Astrocyte of the spinal cord (primary cell): ENCODE measurements at regions not wholly inside any gene's neighbourhood (a gene's known extent, or its start where the extent isn't known, plus 50 kb on each side); places are given as distances from the start of the nearest gene placed in this dataset.
"Not testable (repeated sequence)": the region's sequence is repeated elsewhere in the genome, so short reads cannot be mapped to it uniquely, and the experiment has no call there.

Source experiments
- DNase-seq: peaks from one replicate; pipeline ENCODE4 v3.0.0; 2011; ENCODE audit warnings: low read depth, low spot score
- H3K4me3 ChIP-seq: 2 replicates; pipeline ENCODE4 v1.5.1; 2011; ENCODE audit warnings: low read depth, mild to moderate bottlenecking, low read length, moderate library complexity
- CTCF ChIP-seq: IDR thresholded peaks from 2 replicates; pipeline ENCODE4 v1.5.1; 2012; ENCODE audit warnings: low read depth, mild to moderate bottlenecking, low read length, inconsistent platforms
- in situ Hi-C: cut with HindIII; loops from 2 replicates; pipeline ENCODE4 v1.10.0; 2017; ENCODE audit warnings: low sequenced_read_pairs

GRCh38 chr5:60538426-60538825 is 161.5 kb downstream of the DEPDC1B start:
- no peak for DNase-seq
- no peak for TF ChIP-seq CTCF
- in situ Hi-C loops: no loop called here
- H3K4me3 ChIP-seq: no peak overlapping the region

- no peak overlapping the region for H3K4me3 ChIP-seq
- no peak for TF ChIP-seq CTCF
- in situ Hi-C loops: no loop called here
- no peak for DNase-seq
These were observed 164.0 kb downstream of the DEPDC1B start for GRCh38 chr5:60535951-60536350.

GRCh38 chr5:60535198-60535597 is 164.8 kb downstream of the DEPDC1B start:
- in situ Hi-C loops: no loop called here

GRCh38 chr5:60533789-60534188 is 166.2 kb downstream of the DEPDC1B start:
- TF ChIP-seq CTCF: no peak
- in situ Hi-C loops: no loop called here
- H3K4me3 ChIP-seq: no peak overlapping the region
- DNase-seq: no peak

More at GRCh38 chr5:60535198-60535597, 164.8 kb downstream of the DEPDC1B start:
- no peak for DNase-seq
- TF ChIP-seq CTCF: no peak
- no peak overlapping the region for H3K4me3 ChIP-seq

GRCh38 chr5:60532796-60533195 is 167.2 kb downstream of the DEPDC1B start:
- in situ Hi-C loops, DNase-seq: not testable (repeated sequence)

GRCh38 chr5:60530144-60530848 is 169.7 kb downstream of the DEPDC1B start:
- in situ Hi-C loops, DNase-seq, H3K4me3 ChIP-seq: not testable (repeated sequence)

More at GRCh38 chr5:60532796-60533195, 167.2 kb downstream of the DEPDC1B start:
- H3K4me3 ChIP-seq: not testable (repeated sequence)

GRCh38 chr5:60529001-60529400 is 171.0 kb downstream of the DEPDC1B start:
- H3K4me3 ChIP-seq: no peak overlapping the region
- in situ Hi-C loops: no loop called here
- no peak for TF ChIP-seq CTCF
- no peak for DNase-seq

GRCh38 chr5:60527072-60527471 is 172.9 kb downstream of the DEPDC1B start:
- TF ChIP-seq CTCF: no peak

More at GRCh38 chr5:60527072-60527471, 172.9 kb downstream of the DEPDC1B start:
- H3K4me3 ChIP-seq: no peak overlapping the region
- no peak for DNase-seq
- in situ Hi-C loops: no loop called here
